ENCODE measurements at regions not wholly inside any gene's neighbourhood (a gene's known extent, or its start where the extent isn't known, plus 50 kb on each side); places are given as distances from the start of the nearest gene placed in this dataset.

DNA sequence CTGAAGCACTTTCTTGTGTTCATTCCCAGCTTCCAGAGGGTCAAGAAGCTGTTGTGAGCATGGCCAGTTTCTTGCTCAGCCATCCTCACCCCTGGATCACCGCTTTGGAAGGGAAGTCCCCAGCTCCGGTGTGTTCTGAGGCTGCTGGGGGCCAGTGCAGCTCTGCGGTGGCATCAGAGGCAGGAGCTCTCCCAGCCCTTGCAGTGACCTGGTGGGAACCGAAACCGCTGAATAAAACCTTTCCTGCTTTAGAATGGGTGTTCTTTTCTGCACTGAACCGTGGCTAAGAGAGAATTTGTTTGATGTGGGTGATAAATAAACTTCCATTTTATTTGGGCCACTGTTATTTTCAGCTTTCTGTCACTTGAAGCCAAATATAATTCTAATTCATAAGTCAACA, 450.9 kb upstream of the VSTM2A start:
- TF ChIP-seq POLR2A (conservative IDR thresholded peaks at IDR 0.05) = no peak
- no peak for TF ChIP-seq ZFPM2 (CRISPR knock-in tag; IDR thresholded peaks at IDR 0.05)
- TF ChIP-seq, protein P1, sequence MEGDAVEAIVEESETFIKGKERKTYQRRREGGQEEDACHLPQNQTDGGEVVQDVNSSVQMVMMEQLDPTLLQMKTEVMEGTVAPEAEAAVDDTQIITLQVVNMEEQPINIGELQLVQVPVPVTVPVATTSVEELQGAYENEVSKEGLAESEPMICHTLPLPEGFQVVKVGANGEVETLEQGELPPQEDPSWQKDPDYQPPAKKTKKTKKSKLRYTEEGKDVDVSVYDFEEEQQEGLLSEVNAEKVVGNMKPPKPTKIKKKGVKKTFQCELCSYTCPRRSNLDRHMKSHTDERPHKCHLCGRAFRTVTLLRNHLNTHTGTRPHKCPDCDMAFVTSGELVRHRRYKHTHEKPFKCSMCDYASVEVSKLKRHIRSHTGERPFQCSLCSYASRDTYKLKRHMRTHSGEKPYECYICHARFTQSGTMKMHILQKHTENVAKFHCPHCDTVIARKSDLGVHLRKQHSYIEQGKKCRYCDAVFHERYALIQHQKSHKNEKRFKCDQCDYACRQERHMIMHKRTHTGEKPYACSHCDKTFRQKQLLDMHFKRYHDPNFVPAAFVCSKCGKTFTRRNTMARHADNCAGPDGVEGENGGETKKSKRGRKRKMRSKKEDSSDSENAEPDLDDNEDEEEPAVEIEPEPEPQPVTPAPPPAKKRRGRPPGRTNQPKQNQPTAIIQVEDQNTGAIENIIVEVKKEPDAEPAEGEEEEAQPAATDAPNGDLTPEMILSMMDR (IDR thresholded peaks at IDR 0.05 in 2 of 3, conservative IDR thresholded peaks at IDR 0.05 in 1 of 3; ENCODE audit: insufficient read depth in 2 of 3, low read depth in 1 of 3, low read length in 3 of 3) = no peak
- no peak for TF ChIP-seq PML (IDR thresholded peaks at IDR 0.05; ENCODE audit: low read length)
- TF ChIP-seq ZNF165 (CRISPR knock-in tag; IDR thresholded peaks at IDR 0.05; ENCODE audit: borderline replicate concordance) = no peak
- TF ChIP-seq CBFB (CRISPR knock-in tag; IDR thresholded peaks at IDR 0.05) = no peak
